Lower leg skin (tissue), 3 donors: ENCODE measurements at regions not wholly inside any gene's neighbourhood (a gene's known extent, or its start where the extent isn't known, plus 50 kb on each side); places are given as distances from the start of the nearest gene placed in this dataset.

ENCODE experiments used
- CTCF ChIP-seq, 3 donors: fragments of 450-650 bp; IDR thresholded peaks; one replicate each; pipeline ENCODE4 v1.5.1; 2016; ENCODE audit warnings: antibody characterized with exemption in 3 of 3, mild to moderate bottlenecking in 3 of 3, moderate library complexity in 2 of 3
- POLR2A ChIP-seq, 2 donors: fragments of 450-650 bp; IDR thresholded peaks; one replicate each; pipeline ENCODE4 v1.6.1; 2016 to 2017; ENCODE audit warnings: antibody characterized with exemption in 2 of 2, mild to moderate bottlenecking in 1 of 2, moderate library complexity in 1 of 2

GRCh38 chr13:85562282-85562681, 236.9 kb downstream of the SLITRK6 start:
- TF ChIP-seq CTCF (IDR thresholded peaks at IDR 0.05) (no peak), POLR2A (IDR thresholded peaks at IDR 0.05) (no peak)
